Loucy (cell line): ENCODE measurements at regions not wholly inside any gene's neighbourhood (a gene's known extent, or its start where the extent isn't known, plus 50 kb on each side); places are given as distances from the start of the nearest gene placed in this dataset.

ENCODE experiments used
- H2AFZ ChIP-seq: fragments of 200-600 bp; sonication (generic); 2 replicates; pipeline ENCODE4 v1.6.0; 2016; ENCODE audit warnings: antibody characterized with exemption, mild to moderate bottlenecking, low read length, moderate library complexity
- H3F3A ChIP-seq: fragments of 200-600 bp; 2 replicates; pipeline ENCODE4 v1.6.0; 2016; ENCODE audit warnings: antibody characterized with exemption, low read depth, mild to moderate bottlenecking
- H3K27me3 ChIP-seq: fragments of 200-600 bp; sonication (generic); 2 replicates; pipeline ENCODE4 v1.6.1; 2014; ENCODE audit warnings: low read length, mild to moderate bottlenecking; ENCODE audit not compliant: insufficient read depth, poor library complexity, severe bottlenecking
- H3K36me3 ChIP-seq: fragments of 200-600 bp; sonication (generic); 2 replicates; pipeline ENCODE4 v1.6.1; 2016; ENCODE audit warnings: low read length; ENCODE audit not compliant: insufficient read depth
- H3K4me1 ChIP-seq: fragments of 200-600 bp; sonication (generic); 2 replicates; pipeline ENCODE4 v1.5.1; 2014; ENCODE audit warnings: low read length, mild to moderate bottlenecking; ENCODE audit not compliant: insufficient read depth, poor library complexity, severe bottlenecking
- H3K4me2 ChIP-seq: fragments of 200-600 bp; sonication (generic); 2 replicates; pipeline ENCODE4 v1.6.0; 2014; ENCODE audit warnings: antibody characterized with exemption, low read length, low read depth, mild to moderate bottlenecking; ENCODE audit not compliant: poor library complexity, severe bottlenecking
- H3K4me3 ChIP-seq: fragments of 200-600 bp; sonication (generic); 2 replicates; pipeline ENCODE4 v1.5.1; 2014; ENCODE audit warnings: low read length, mild to moderate bottlenecking, mixed read lengths; ENCODE audit not compliant: poor library complexity, severe bottlenecking
- H3K79me2 ChIP-seq: fragments of 200-600 bp; sonication (generic); 2 replicates; pipeline ENCODE4 v1.6.1; 2014; ENCODE audit warnings: low read length; ENCODE audit not compliant: insufficient read depth
- H3K9ac ChIP-seq: fragments of 200-600 bp; sonication (generic); 2 replicates; pipeline ENCODE4 v1.6.0; 2014; ENCODE audit warnings: mild to moderate bottlenecking, low read depth, low read length, moderate library complexity; ENCODE audit not compliant: poor library complexity, severe bottlenecking
- H3K9me2 ChIP-seq: fragments of 200-600 bp; sonication (generic); replicated peaks from 2 replicates; pipeline ENCODE4 v1.6.1; 2016; ENCODE audit warnings: low read depth, low read length, mixed read lengths
- H3K9me3 ChIP-seq: fragments of 200-600 bp; sonication (generic); 2 replicates; pipeline ENCODE4 v1.6.1; 2014; ENCODE audit warnings: mild to moderate bottlenecking, antibody characterized with exemption, low read length, low read depth; ENCODE audit not compliant: insufficient read depth
- H4K20me1 ChIP-seq: fragments of 200-600 bp; sonication (generic); 2 replicates; pipeline ENCODE4 v1.6.0; 2014; ENCODE audit warnings: antibody characterized with exemption, low read length, mild to moderate bottlenecking; ENCODE audit not compliant: insufficient read depth, poor library complexity, severe bottlenecking
- EZH2phosphoT487 ChIP-seq: fragments of 200-600 bp; IDR thresholded peaks from 2 replicates; pipeline ENCODE4 v1.6.1; 2018; ENCODE audit warnings: antibody characterized with exemption, mild to moderate bottlenecking, moderate library complexity, borderline replicate concordance
- TF ChIP-seq, protein P1 (sequence below): fragments of 200-600 bp; sonication (generic); conservative IDR thresholded peaks from 2 replicates; pipeline ENCODE4 v1.5.1; 2014; ENCODE audit warnings: mild to moderate bottlenecking, antibody characterized with exemption, low read length

DNA sequence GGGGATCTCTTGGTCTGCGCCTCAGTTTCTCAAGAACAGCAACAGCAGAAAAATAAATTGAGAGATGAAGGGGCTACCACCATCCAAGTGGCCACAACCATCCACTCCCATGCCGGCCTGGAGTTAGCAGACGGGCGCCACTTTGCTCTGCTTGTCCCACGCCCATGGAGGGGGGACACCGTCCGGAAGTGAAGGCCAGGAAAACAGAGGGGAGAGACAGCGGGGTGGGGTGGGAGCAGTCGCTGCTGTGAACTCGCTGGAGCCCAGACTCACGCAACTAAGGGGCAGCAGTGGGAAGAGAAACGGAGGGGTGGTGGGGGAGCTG lies 135.4 kb downstream of the KIF20B start:
- H3K9me3 ChIP-seq, result no peaks in the 10 kb centered on the region
- no peaks in the 10 kb centered on the region for H3F3A ChIP-seq
- H4K20me1 ChIP-seq, result no peaks in the 10 kb centered on the region
- no peaks in the 10 kb centered on the region for H3K79me2 ChIP-seq
- peaks cover 23% of the 10 kb centered on the region for H3K27me3 ChIP-seq
- no peaks in the 10 kb centered on the region for H3K36me3 ChIP-seq
- no peak overlapping the region for H3K4me3 ChIP-seq
- H3K4me2 ChIP-seq, result peak overlapping the region; percentile 72
- no peaks in the 10 kb centered on the region for H3K9me2 ChIP-seq
- no peak for TF ChIP-seq EZH2phosphoT487
- TF ChIP-seq, protein P1, sequence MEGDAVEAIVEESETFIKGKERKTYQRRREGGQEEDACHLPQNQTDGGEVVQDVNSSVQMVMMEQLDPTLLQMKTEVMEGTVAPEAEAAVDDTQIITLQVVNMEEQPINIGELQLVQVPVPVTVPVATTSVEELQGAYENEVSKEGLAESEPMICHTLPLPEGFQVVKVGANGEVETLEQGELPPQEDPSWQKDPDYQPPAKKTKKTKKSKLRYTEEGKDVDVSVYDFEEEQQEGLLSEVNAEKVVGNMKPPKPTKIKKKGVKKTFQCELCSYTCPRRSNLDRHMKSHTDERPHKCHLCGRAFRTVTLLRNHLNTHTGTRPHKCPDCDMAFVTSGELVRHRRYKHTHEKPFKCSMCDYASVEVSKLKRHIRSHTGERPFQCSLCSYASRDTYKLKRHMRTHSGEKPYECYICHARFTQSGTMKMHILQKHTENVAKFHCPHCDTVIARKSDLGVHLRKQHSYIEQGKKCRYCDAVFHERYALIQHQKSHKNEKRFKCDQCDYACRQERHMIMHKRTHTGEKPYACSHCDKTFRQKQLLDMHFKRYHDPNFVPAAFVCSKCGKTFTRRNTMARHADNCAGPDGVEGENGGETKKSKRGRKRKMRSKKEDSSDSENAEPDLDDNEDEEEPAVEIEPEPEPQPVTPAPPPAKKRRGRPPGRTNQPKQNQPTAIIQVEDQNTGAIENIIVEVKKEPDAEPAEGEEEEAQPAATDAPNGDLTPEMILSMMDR, result no peak
- no peak overlapping the region for H2AFZ ChIP-seq
- no peak overlapping the region for H3K9ac ChIP-seq
- H3K4me1 ChIP-seq, result no peaks in the 10 kb centered on the region

DNA sequence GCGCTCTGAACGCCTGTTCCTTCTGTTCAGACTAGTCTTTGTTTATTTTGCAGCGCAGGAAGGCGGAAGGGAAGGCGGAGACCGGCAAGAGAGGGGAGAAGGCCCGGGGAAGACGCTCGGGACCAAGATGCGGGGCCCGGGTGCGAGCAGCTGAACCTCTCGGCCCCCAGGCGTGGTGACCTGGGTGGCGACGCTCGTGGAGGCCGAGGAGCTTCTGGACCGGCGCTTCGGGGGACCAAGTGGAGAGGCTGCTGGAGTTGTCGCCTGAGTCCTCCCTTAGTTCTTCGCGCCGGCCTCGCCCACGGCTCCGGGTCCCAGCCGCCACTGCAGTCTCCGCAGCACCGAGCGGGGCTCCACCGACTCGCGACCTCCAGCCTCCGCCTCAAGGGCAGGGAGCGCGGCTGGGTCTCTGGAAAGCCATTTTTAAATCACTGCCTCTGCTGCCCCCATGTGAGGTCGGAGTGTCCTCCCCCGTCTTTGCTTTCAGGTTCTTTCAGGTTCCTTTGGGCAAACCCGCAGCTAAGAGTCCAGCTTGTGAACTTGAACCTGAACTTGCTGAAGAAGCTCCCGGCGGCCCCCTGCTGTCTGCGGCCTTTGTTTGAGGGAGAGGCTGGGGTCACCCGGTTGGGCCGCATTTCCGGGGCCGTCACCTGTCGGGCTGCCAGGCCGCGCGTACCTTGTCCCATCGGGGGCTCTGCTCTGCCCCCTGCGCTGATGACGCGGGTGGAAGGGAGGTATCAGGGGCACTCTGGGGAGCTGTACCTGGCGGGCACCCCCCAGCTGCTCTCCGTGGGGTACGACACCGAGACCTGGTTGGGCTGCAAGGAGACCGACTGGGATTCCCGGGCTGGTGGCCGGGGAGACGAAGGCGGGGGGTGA lies 136.0 kb downstream of the KIF20B start:
- no peaks in the 10 kb centered on the region for H3F3A ChIP-seq
- no peaks in the 10 kb centered on the region for H3K9me3 ChIP-seq
- no peaks in the 10 kb centered on the region for H3K9me2 ChIP-seq
- no peak overlapping the region for H3K9ac ChIP-seq
- no peaks in the 10 kb centered on the region for H4K20me1 ChIP-seq
- H3K4me3 ChIP-seq, result peak overlapping the region; percentile 50
- H3K4me1 ChIP-seq, result no peaks in the 10 kb centered on the region
- H2AFZ ChIP-seq, result peak overlapping the region; percentile 80
- peak overlapping the region; percentile 72 for H3K4me2 ChIP-seq
- no peaks in the 10 kb centered on the region for H3K36me3 ChIP-seq
- no peak for TF ChIP-seq EZH2phosphoT487
- TF ChIP-seq, protein P1, result no peak
- peaks cover 23% of the 10 kb centered on the region for H3K27me3 ChIP-seq
- no peaks in the 10 kb centered on the region for H3K79me2 ChIP-seq

DNA sequence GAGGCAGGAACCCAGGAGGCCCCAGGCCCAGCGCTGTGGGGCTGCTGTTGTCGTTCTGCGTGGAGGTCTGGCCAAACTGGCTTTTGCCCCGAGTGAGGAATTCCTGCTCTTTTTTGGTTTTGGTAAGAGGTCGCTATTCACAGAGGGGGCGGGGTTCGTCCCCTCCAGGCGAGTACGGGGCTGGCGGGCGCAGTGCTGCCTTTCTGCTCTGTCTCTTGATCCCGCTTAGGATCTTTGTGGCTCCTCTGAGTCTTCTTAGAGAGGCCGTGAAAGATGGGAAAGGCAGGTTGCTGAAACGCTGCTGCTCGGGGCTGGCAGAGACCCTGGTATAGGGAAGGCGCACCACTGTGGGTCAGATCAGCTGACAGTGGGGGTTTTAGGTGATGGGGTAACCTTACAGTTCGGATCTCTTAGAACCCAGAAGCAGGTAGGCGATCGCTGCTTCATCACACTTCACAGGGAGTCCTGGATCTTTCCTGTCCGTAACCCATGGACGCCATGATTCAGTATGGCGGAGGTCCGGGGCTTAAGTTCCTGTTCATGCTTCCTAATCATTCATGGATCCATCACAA lies 136.7 kb downstream of the KIF20B start:
- no peaks in the 10 kb centered on the region for H3K36me3 ChIP-seq
- H3K9me2 ChIP-seq, result no peaks in the 10 kb centered on the region
- no peaks in the 10 kb centered on the region for H4K20me1 ChIP-seq
- H2AFZ ChIP-seq, result peak overlapping the region; percentile 80; the same call in 1 of the 2 replicates
- H3F3A ChIP-seq, result no peaks in the 10 kb centered on the region
- H3K79me2 ChIP-seq, result no peaks in the 10 kb centered on the region
- H3K4me3 ChIP-seq, result peak overlapping the region; percentile 50
- peaks cover 23% of the 10 kb centered on the region for H3K27me3 ChIP-seq
- TF ChIP-seq EZH2phosphoT487, result no peak
- TF ChIP-seq, protein P1, result no peak
- H3K4me2 ChIP-seq, result peak overlapping the region; percentile 72
- H3K9me3 ChIP-seq, result no peaks in the 10 kb centered on the region
- no peaks in the 10 kb centered on the region for H3K4me1 ChIP-seq
- no peak overlapping the region for H3K9ac ChIP-seq
